COLO829 (cell line): ENCODE measurements at regions not wholly inside any gene's neighbourhood (a gene's known extent, or its start where the extent isn't known, plus 50 kb on each side); places are given as distances from the start of the nearest gene placed in this dataset.
"Not testable (repeated sequence)": the region's sequence is repeated elsewhere in the genome, so short reads cannot be mapped to it uniquely, and the experiment has no call there.

Source experiments
- DNase-seq: peaks from one replicate; pipeline ENCODE4 v3.0.0; 2012; ENCODE audit warnings: low spot score

DNA sequence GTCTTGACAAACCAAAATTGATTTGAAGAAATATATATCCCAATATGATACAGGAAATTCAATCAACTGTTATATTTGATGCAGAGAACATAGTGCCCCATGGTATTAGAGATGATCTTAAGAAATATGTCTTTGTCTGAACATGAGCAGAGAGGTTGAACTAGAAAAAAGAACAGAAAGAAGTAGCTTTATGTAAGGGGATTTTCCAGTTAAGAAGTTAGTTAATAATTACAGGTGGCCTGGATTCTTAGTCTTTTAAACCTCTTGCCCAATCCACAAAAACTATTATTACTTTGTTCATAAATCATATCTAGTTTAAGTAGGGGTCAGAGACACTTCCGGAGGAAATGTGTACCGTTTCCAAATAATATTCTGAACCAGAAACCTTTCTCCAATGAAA is 1186.7 kb upstream of the EPHA6 start:
- no peak for DNase-seq

DNA sequence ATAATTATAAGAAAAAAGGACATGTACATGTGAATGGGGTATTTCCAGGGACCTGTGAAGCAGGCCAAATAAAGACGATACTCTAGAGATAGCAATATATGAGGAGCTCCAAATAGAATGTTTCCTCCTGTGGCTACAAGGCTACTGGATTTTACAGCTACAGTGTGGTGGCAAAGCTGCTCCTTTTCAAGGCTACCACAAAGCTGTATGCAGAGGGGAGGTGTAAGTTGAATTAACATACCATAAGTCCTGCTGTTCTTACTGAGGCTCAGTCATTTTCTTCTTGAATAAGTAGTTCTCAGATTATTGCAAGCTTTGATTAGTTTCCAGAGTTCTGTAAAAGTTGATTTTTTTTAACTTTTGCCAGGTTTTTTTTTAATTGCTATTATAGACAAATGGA is 1184.6 kb upstream of the EPHA6 start:
- DNase-seq = no peak

DNA sequence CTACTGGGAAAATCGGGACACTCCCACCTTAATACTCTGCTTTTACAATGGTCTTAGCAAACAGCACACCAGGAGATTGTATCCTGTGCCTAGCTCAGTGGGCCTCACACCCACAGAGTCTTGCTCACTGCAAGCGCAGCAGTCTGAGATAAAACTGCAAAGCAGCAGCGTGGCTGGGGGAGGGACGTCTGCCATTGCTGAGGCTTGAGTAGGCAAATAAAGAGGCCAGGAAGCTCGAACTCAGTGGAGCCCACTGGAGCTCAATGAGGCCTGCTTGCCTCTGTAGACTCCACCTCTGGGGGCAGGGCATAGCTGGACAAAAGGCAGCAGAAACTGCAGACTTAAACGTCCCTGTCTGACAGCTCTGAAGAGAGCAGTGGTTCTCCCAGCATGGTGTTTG is 1169.1 kb upstream of the EPHA6 start:
- no peak for DNase-seq

DNA sequence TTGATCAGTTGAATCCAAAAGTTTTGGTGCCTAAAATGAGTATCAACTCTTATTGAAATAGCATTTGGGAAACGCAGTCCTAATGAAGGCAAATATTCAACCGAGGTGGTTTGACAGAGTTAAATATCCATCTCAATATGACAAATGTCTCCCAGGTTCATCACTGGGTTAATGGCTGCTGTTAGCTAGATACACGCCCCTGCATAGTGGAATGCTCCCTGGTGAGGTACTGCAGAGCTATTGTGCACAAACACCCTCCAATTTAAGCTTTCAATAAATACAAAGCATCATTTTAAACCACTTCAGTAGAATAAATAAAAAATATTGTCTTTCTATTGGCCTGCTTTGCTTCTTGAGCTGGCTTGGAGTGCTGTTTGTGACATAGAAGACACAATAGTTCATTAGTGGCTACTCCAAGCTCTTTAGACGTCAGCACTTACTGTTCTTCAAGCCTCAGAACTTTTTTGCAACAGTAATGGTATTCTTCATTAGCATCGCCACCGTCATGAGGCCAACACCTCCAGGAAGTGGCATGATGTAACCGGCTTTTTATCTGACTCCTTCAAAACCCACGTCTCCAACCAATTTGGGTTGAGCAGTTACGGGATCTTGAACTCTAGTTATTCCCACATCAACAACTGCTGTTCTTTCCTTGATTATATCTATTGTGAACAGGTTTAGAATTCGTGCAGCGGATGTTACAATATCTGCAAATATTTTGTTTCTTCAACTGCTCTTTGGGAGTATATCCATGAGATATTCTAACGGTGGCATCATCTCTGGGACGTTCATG is 1159.6 kb upstream of the EPHA6 start:
- no peak for DNase-seq

DNA sequence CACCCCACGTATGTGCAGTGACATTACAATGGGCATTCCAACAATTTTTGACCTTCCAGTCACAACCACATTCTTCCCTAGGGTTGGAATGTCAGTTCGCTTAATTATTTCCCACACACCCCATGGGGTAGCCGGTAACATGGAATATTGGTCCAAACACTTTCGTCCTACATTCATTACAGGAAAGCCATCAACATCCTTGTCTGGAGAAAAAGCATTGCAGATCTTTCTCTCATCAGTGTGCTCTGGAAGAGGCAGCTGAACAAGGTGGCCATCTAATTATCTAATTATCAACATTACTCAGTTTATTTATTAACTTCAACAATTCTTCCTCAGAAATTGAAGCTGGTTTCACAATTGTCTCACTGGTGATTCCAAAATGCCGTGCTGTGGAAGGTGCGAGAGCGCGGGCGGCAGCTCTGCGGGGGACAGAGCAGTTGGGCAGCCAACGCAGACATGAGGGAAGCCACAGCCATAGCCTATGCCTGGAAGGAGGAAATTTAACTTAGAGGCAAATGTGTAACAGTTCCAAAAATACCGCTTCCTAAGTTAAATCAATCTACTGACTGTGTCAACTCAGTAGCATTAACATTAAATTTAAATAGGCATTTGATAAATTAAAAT is 1158.9 kb upstream of the EPHA6 start:
- DNase-seq = no peak

DNA sequence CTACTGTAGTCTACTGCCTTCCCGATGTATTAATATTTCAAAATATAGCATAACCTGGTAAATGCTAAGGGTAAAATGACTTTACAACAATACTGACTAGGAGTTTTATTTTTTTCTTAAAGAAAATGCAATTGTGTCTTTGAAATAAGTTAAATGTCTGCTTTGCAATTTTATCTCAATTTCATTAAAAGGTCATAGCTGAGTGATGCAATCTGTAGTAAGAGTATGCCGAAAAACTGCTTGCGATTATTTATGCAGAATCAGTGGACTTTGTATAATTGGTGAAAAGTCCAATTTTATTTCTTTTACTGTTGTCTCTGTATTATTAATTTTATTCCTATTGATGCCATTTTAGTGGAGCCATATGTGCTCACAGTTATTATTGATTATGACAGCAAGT is 1143.6 kb upstream of the EPHA6 start:
- no peak for DNase-seq

DNA sequence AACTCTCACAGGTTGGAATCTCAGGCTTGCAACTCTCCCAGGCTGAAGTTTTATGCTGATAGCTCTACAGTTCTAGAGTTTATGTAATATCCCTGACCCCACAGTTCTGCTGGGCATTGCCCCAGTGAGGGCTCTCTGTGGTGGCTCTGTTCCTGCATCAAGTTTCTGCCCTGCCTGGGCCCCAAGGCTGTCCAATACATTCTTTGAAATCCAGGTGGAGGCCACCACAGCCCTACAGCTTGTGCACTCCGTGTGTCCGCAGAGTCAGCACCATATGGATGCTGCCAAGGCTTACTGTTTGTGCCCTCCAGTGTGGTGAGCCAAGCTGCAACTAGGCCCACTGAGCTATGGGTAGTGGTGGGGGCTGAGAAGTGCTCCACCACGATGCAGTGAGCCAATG is 1141.2 kb upstream of the EPHA6 start:
- no peak for DNase-seq

DNA sequence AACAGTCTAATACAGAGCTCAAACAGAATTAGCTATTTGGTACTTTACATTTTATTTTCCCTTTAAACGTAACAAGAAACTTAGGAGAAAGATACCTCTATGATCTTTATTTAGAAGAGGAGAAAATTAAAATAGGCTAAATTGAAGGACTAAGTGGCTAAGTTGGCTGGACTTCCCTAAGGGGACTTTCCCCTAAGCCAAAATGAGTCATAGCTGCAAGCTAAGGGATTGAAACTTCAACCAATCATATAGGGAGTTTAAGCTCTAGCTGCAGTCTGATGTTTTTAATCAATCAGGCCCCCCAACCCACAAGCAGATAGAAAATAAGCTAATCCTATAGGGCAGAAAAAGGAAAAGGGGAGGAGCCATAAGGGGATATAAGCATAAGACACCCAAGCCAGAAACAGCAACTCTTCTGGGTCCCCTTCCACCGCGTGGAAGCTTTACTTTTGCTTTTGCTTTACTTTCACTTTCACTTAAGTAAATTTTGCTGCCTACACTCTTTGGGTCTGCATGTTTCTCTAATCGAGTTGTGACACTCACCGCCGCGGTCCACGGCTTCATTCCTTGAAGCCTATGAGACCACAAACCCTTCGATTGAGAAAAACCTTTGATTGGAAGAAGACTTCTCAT is 1108.5 kb upstream of the EPHA6 start:
- DNase-seq = no peak

DNA sequence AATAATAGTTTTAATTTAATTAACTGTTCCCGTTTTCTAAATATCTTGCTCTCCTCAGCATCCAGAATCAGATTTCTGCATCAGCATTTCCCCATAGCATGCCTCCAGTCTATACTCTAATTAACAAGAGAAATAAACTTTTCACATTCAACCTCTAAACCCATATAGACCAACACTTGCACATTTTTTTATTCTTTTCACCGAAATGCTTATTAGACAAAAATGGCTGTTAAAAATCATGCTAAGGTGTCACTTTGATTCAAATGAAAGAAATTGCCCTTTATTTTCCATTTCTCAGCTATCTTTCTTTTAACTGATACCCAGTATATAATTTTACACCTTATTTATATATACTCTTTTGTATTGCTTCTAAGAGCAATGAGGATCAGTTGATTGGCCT is 1107.1 kb upstream of the EPHA6 start:
- no peak for DNase-seq

DNA sequence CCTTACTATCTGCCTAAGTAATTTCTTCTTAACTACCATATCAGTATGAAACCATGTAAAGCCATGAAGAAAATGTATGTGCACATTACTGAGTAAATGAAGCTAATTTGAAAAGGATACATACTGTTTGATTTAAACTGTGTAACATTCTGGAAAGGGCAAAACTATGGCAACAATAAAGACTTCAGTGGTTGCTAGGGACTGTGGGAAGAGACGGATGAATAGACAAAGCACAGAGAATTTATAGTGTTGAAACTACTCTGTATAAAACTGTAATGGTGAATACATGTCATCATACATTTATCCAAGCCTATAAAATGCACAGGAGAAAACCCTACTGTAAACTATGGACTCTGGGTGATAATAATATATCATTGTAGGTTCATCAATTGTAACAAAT is 1103.7 kb upstream of the EPHA6 start:
- no peak for DNase-seq

DNA sequence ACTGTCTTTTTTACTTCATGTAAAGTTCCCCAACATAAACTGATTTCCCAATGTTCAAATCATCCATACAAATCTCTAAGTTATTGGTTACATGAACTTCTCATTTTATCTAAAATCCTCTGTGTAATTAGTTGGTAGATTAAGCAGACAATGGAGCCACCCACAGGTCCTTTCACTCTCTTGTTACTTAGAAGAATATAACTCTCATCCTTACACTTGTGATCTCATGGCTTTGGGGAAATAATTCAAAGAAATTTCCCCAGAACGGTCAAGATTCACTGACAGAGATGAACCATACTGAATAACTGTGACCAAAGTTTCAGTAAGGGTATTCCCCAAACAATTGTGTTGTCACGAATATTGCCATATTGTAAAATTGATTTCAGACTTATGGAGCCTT is 1102.6 kb upstream of the EPHA6 start:
- no peak for DNase-seq

DNA sequence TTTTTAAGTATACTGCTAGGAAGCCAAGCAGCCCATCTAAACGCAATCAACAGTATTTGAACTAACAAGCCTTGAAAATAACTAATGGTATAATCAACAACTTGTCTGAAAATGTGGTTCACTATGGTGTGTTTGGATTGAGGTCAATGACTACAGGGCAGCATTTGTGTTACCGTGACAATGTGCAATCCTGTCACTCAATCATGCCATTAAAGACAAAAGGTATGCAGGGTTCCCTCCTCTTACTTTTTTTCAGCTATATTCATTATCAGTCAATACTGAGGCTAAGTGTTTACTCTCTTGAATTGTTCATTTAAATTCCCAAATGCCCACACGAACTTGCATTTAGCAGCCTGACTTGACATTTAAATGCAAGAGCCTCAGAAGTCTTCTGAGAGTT is 1099.3 kb upstream of the EPHA6 start:
- DNase-seq = no peak

DNA sequence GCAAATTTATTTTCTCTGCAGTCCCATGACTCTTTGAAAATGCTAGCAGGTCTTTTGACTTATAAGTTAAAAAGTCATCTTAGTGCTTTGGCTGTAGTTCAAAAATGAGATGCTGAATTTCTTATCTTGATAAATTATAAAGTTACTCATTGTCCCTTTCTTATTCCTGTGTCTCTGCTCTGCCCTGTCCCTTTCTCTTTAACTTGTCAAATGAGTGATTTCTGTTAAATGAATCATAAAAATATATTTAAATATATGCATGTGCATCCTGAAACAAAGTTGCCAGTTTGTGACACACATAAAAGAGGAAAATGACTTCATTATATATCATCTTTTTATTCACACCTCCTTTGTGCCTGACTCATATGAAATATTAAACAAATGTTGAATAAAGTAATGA is 1097.3 kb upstream of the EPHA6 start:
- no peak for DNase-seq

DNA sequence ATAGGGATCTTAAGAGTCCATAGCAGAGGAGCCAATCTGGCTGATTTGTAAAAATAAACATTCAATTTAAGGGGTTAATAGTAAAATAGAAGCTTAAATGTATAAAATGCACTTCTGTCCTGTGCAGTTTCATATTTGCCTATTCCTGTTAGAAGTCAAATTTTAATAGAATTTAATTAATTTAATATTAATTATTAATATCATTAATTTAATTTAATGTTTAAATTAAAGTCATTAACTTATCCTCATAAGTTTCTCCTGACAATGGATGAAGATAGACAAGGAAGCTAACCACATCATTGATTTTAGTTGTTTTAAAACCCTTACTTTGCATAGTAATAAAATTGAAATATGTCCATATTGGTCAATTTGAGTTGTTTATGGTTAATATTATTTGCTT is 1096.2 kb upstream of the EPHA6 start:
- no peak for DNase-seq

DNA sequence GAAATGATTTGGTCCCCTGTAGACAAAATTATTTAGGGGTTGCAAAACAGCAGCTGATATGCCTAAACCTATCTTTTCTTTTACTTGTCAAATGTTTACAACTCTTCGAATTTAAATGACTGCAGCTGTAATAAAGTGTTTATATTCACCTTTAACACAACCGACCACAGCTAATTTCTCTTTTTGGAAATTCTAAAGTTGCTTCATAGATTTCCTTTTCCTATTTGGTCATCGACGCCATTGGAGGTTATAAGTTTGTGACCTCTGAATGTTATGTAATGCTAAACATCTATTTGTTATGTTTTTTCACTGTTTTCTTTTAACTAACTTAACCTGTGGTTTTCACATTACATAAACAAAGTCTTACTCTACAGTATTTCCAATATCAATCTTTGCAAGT is 1094.9 kb upstream of the EPHA6 start:
- DNase-seq = no peak

DNA sequence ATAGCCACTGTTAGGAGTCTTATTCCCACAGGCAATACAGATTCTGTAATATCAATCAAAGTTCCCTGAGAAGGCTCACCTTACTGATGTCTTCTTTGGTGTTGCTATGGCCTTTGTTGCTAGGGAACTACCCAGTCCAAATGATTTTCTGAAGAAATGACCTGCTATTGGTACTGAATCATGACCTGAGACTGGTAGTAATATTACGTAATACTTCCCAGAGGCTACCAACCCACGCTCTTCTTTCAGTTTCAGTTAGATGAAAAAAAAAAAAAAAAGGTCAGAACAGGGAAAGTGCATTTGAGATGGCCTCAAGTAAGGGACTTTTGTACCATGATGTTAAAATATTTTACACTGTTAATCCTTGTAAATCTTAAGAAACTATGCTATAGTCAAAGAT is 1092.5 kb upstream of the EPHA6 start:
- DNase-seq = no peak

DNA sequence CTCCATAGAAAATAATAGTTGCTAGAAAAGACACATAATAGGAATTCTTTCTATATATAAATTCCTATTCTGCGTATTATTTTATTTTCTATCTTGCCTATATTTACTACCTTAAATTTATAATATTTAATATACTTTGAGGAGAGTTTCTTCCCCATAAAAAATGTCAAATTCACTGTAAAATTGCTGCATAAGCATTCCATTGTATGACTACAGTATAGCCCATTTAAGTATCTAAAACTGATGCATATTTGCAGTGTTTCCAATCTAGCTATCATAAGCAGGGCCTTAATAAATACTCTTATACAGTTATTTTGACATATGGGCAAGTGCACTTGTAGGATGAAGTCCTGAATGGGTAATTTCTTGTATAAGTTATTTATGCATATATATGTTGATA is 1088.6 kb upstream of the EPHA6 start:
- DNase-seq = no peak

DNA sequence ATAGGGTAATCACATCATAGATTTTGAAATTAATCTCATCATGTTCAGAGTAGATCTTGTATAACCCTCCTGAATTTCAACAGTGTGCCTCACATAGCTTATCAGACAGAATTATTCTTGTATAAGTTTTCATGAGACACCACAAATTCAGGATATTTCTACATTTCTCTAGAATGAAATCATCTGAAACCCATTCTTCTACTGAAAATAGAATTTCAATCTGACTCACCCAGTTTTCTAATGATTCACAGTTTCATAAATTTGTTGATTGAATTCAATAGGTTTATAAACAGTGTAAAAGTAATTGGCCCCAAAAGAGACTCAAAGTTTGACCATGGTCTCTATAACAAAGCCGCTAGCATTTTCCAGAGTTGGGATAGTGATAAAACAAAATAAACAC is 1082.6 kb upstream of the EPHA6 start:
- DNase-seq = no peak

DNA sequence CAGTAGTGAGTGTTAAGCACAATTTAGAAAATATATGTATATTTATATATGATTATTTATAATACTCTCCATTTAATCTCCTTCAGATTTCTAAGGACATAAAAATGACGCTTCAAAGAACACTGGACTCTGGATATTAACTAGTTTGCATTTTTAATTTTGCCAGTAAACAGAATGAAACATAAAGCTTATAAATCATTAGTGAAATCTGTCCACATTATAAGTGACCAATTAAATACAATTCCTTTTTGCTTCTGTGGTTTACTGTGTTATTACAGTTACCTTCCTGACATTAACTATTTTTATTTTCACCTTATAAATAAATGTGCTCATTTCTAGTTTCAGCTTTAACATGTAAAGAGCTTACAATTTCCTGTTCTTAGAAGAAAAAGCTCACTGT is 1081.1 kb upstream of the EPHA6 start:
- DNase-seq = no peak

DNA sequence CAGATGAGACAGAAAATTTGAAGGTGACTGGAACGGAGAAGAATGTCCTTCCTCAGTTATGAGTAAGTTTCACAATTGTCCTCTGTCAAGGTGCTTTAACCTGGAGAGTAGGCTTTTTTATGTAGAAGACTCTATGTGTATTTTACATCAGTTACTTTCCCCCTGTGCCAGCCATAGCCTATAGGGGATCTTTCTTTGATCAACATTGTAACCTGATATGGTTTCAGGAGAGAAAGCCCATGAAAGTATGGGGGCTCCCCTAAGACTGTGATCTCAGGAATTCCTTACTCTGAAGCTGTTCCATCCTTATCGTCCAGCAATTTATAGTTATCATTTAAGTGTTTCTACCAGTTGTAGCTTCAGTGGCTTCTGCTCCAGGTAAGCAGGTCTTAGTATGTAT is 1076.3 kb upstream of the EPHA6 start:
- DNase-seq = no peak

DNA sequence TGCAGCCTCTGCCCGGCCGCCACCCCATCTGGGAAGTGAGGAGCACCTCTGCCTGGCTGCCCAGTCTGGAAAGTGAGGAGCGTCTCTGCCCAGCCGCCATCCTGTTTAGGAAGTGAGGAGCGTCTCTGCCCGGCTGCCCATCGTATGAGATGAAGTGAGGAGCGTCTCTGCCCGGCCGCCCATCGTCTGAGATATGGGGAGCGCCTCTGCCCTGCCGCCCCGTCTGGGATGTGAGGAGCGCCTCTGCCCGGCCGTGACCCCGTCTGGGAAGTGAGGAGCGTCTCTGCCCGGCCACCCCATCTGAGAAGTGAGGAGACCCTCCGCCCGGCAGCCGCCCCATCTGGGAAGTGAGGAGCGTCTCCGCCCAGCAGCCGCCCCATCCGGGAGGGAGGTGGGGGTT is 1069.5 kb upstream of the EPHA6 start:
- DNase-seq = not testable (repeated sequence)

DNA sequence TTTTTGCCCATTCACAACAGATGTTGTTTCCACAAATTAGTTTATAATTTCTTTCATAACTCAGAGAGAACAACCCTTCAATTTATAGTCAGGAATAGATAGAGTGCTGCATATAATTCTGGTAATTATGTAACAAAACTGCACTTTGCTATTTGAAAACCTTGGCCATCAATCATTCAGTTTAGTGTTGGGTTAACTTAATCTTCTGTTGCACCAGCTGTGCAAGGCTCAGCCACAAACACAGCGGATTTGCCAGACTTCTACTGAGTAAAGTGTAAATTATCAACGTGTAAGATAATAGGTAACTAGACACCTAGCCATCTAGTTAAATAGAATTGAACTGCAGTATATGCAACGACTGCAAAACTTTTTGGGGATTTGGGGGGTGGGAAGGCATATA is 1064.3 kb upstream of the EPHA6 start:
- DNase-seq = no peak

DNA sequence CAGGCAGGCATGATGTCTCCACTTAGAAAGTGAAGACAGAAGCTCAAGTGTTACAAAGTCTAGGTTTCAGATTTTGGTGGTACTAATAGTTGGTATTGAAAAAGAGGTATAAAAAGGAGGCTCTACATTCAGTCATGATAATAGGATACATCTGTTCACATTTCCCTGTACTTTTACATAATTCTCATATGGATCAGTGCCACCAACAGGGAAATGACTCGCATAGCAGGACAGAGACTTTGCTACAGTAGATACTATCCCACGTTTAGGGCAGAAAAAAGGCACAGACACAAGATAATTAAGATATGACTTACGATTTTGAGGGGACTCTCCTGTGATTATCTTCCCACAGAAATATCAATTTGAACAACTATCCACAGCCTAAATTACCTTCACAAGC is 1062.9 kb upstream of the EPHA6 start:
- DNase-seq = no peak

DNA sequence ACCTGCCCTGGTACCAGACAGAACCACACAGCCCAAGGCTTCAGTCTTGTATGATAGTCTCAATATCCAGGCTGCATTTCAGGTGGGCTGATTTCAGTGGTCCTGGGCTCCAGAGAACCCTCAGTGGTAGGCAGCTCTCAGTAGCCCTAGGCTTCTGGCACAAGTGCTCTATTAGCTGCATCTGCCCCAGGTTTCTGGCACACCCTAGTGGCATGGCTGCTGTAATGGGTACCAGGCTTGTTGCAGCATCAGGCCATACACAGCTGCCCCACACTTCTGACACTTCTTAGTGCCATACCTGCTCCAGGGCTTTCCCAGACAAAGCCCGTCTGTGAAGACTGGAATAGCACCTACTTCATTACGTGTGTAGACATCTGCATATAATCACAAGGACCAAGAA is 1062.2 kb upstream of the EPHA6 start:
- DNase-seq = no peak
